Liver (tissue), 7 donors: ENCODE measurements at regions not wholly inside any gene's neighbourhood (a gene's known extent, or its start where the extent isn't known, plus 50 kb on each side); places are given as distances from the start of the nearest gene placed in this dataset.

ENCODE experiments used
- DNase-seq: peaks from one replicate; pipeline ENCODE4 v3.0.0-alpha.2; 2017; ENCODE audit warnings: low spot score
- H3K27ac ChIP-seq, 2 donors: one replicate each; pipeline ENCODE4 v1.7.0; 2013; ENCODE audit warnings: inconsistent platforms in 2 of 2, low read length in 2 of 2, control low read depth in 1 of 2, low read depth in 1 of 2, mild to moderate bottlenecking in 1 of 2
- H3K27me3 ChIP-seq, 4 donors: one replicate each; pipeline versions ENCODE4 v1.6.1 to v1.7.0; 2013; ENCODE audit warnings: low read length in 3 of 4, inconsistent platforms in 1 of 4, mild to moderate bottlenecking in 1 of 4, moderate library complexity in 1 of 4; ENCODE audit not compliant: control insufficient read depth in 4 of 4, insufficient read depth in 4 of 4
- H3K36me3 ChIP-seq, 4 donors: one replicate each; pipeline versions ENCODE4 v1.6.1 to v1.7.0; 2013; ENCODE audit warnings: low read length in 3 of 4, mild to moderate bottlenecking in 3 of 4, low read depth in 1 of 4, moderate library complexity in 1 of 4; ENCODE audit not compliant: control insufficient read depth in 4 of 4, insufficient read depth in 3 of 4
- H3K4me1 ChIP-seq, 4 donors: one replicate each; pipeline versions ENCODE4 v1.6.1 to v1.7.0; 2013; ENCODE audit warnings: low read length in 3 of 4, mild to moderate bottlenecking in 3 of 4, moderate library complexity in 1 of 4; ENCODE audit not compliant: control insufficient read depth in 4 of 4, insufficient read depth in 4 of 4
- H3K4me3 ChIP-seq, 3 donors: one replicate each; pipeline versions ENCODE4 v1.6.1 to v1.7.0; 2013; ENCODE audit warnings: low read length in 3 of 3, control low read depth in 1 of 3, low read depth in 1 of 3, mild to moderate bottlenecking in 1 of 3
- H3K9ac ChIP-seq, 2 donors: one replicate each; pipeline ENCODE4 v1.7.0; 2013; ENCODE audit warnings: low read length in 2 of 2, mild to moderate bottlenecking in 2 of 2, moderate library complexity in 2 of 2, control low read depth in 1 of 2, low read depth in 1 of 2
- H3K9me3 ChIP-seq, 4 donors: one replicate each; pipeline versions ENCODE4 v1.6.1 to v1.7.0; 2013; ENCODE audit warnings: low read length in 3 of 4; ENCODE audit not compliant: control insufficient read depth in 4 of 4
- FOXA1 ChIP-seq: IDR thresholded peaks from 2 replicates; pipeline ENCODE4 v1.6.1; 2016; ENCODE audit warnings: antibody characterized with exemption
- FOXA2 ChIP-seq: IDR thresholded peaks from 2 replicates; pipeline ENCODE4 v1.6.1; 2016; ENCODE audit warnings: antibody characterized with exemption
- HNF4A ChIP-seq, 2 donors: conservative IDR thresholded peaks; 2 replicates each; pipeline ENCODE4 v1.6.1; 2016; ENCODE audit warnings: antibody characterized with exemption in 2 of 2, mild to moderate bottlenecking in 2 of 2
- HNF4G ChIP-seq: IDR thresholded peaks from 2 replicates; pipeline ENCODE4 v1.6.1; 2016; ENCODE audit warnings: antibody characterized with exemption
- RAD21 ChIP-seq, 2 donors: IDR thresholded peaks; 2 replicates each; pipeline ENCODE4 v1.6.1; 2016; ENCODE audit warnings: antibody characterized with exemption in 2 of 2, mild to moderate bottlenecking in 2 of 2
- SP1 ChIP-seq: IDR thresholded peaks from 2 replicates; pipeline ENCODE4 v1.6.1; 2018; ENCODE audit warnings: antibody characterized with exemption, mild to moderate bottlenecking
- TAF1 ChIP-seq: conservative IDR thresholded peaks from 2 replicates; pipeline ENCODE4 v1.6.1; 2016; ENCODE audit warnings: antibody characterized with exemption, mild to moderate bottlenecking
- WGBS: extraction: QIAGEN DNeasy Blood & Tissue Kit; methylation state at CpG from one replicate; pipeline ENCODE4 v1.1.7; 2013; 5-methylcytosine and 5-hydroxymethylcytosine counted together
- TF ChIP-seq, protein P1 (sequence below): IDR thresholded peaks from 2 replicates; pipeline ENCODE4 v1.6.1; 2016; ENCODE audit warnings: antibody characterized with exemption
- TF ChIP-seq, protein P2 (sequence below): IDR thresholded peaks from 2 replicates; pipeline ENCODE4 v1.6.1; 2016; ENCODE audit warnings: antibody characterized with exemption
- TF ChIP-seq, protein P3 (sequence below): IDR thresholded peaks from 2 replicates; pipeline ENCODE4 v1.6.1; 2016; ENCODE audit warnings: antibody characterized with exemption, mild to moderate bottlenecking
- donor health status: healthy.
- donor health status: healthy.
- donor health status: healthy.
- donor health status: healthy.

DNA sequence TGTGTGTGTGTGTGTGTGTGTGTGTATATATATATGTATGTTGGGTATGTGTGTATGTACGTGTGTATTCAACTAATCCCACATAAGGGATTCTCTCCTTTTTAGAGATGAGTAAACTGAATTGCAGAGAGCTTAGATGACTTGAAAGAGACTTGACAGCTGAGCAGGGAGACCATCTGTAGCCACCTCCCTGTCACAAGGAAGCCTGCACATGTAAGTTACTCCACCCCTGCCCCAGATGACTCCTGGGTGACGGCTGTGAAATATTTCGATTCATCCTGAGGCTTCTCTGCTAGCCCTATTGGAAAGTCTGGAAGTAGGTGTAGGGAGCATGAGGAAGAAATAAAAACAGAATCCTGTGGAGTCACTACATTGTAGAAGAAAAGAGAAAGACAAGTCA, 480.4 kb downstream of the FOXO1 start:
- TF ChIP-seq, protein P1, sequence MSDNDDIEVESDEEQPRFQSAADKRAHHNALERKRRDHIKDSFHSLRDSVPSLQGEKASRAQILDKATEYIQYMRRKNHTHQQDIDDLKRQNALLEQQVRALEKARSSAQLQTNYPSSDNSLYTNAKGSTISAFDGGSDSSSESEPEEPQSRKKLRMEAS: no peak
- TF ChIP-seq, protein P2, sequence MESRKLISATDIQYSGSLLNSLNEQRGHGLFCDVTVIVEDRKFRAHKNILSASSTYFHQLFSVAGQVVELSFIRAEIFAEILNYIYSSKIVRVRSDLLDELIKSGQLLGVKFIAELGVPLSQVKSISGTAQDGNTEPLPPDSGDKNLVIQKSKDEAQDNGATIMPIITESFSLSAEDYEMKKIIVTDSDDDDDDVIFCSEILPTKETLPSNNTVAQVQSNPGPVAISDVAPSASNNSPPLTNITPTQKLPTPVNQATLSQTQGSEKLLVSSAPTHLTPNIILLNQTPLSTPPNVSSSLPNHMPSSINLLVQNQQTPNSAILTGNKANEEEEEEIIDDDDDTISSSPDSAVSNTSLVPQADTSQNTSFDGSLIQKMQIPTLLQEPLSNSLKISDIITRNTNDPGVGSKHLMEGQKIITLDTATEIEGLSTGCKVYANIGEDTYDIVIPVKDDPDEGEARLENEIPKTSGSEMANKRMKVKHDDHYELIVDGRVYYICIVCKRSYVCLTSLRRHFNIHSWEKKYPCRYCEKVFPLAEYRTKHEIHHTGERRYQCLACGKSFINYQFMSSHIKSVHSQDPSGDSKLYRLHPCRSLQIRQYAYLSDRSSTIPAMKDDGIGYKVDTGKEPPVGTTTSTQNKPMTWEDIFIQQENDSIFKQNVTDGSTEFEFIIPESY: no peak
- TF ChIP-seq HNF4G: no peak
- no peak for TF ChIP-seq RAD21 (IDR thresholded peaks at IDR 0.05)
- TF ChIP-seq FOXA2: no peak
- TF ChIP-seq, protein P3, sequence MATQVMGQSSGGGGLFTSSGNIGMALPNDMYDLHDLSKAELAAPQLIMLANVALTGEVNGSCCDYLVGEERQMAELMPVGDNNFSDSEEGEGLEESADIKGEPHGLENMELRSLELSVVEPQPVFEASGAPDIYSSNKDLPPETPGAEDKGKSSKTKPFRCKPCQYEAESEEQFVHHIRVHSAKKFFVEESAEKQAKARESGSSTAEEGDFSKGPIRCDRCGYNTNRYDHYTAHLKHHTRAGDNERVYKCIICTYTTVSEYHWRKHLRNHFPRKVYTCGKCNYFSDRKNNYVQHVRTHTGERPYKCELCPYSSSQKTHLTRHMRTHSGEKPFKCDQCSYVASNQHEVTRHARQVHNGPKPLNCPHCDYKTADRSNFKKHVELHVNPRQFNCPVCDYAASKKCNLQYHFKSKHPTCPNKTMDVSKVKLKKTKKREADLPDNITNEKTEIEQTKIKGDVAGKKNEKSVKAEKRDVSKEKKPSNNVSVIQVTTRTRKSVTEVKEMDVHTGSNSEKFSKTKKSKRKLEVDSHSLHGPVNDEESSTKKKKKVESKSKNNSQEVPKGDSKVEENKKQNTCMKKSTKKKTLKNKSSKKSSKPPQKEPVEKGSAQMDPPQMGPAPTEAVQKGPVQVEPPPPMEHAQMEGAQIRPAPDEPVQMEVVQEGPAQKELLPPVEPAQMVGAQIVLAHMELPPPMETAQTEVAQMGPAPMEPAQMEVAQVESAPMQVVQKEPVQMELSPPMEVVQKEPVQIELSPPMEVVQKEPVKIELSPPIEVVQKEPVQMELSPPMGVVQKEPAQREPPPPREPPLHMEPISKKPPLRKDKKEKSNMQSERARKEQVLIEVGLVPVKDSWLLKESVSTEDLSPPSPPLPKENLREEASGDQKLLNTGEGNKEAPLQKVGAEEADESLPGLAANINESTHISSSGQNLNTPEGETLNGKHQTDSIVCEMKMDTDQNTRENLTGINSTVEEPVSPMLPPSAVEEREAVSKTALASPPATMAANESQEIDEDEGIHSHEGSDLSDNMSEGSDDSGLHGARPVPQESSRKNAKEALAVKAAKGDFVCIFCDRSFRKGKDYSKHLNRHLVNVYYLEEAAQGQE: no peak
- TF ChIP-seq TAF1: no peak
- H3K27me3 ChIP-seq: no peaks in the 10 kb centered on the region
- no peaks in the 10 kb centered on the region for H3K9me3 ChIP-seq
- no peaks in the 10 kb centered on the region for H3K4me1 ChIP-seq
- H3K27ac ChIP-seq: no peak overlapping the region
- WGBS: 78% methylated on average over 3 of the region's 3 CpGs
- no peak overlapping the region for H3K4me3 ChIP-seq
- H3K36me3 ChIP-seq: no peaks in the 10 kb centered on the region
- no peak for DNase-seq
- H3K9ac ChIP-seq: no peak overlapping the region

DNA sequence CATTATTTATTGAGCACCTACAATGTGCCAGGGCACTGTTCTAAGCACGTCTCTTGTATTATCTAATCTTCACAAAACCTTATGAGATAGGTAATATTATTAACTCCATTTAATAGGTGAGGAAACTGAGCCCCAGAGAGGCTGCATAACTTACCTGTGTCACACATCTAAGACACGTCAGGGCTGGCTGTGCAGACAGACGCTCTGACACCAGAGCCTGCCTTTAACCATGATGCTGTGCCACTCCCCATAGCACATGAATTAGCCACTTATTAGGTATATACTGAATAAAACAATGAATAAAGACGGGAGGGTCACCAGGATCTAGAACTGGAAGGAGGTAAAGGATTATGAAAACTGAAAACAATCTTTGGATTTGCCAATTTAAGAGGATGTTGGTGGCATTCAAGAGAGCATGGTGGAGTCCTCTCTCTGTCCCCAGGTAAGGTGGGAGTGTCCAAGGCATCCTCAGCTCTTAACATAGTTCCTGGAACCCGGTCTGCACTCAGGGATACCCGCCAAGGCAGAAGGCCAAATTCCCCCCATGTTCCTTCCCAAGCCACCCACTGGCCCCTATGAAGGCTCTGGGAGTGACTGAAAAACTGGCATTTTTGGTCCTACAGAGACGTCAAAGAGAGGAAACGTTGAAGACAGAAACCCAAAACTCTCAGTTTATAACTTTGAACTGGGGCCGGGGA, 479.7 kb downstream of the FOXO1 start:
- Histone ChIP-seq H3K9me3 (no peaks in the 10 kb centered on the region), H3K9ac (no peak overlapping the region), H3K27me3 (no peaks in the 10 kb centered on the region), H3K4me1 (no peaks in the 10 kb centered on the region), H3K36me3 (no peaks in the 10 kb centered on the region), H3K4me3 (no peak overlapping the region), H3K27ac (no peak overlapping the region)
- WGBS: 86% methylated on average over 9 of the region's 9 CpGs
- TF ChIP-seq FOXA2 (no peak), FOXA1 (no peak), HNF4A (conservative IDR thresholded peaks at IDR 0.05) (no peak), SP1 (no peak), TAF1 (no peak)
- TF ChIP-seq, protein P2: no peak
- no peak for DNase-seq
